GM23338 (cell line): ENCODE measurements at regions not wholly inside any gene's neighbourhood (a gene's known extent, or its start where the extent isn't known, plus 50 kb on each side); places are given as distances from the start of the nearest gene placed in this dataset.

ENCODE experiments used
- ATAC-seq: fragments of 200-7000 bp; cut with Tn5 transposase; 3 replicates; pipeline ENCODE4 v1.9.1; 2020
- DNase-seq: peaks from one replicate; pipeline ENCODE4 v3.0.0-alpha.2; 2015; ENCODE audit warnings: low spot score
- H2AFZ ChIP-seq: fragments of 200-600 bp; sonication (generic); 2 replicates; pipeline ENCODE4 v1.8.0; 2016; ENCODE audit warnings: antibody characterized with exemption, mild to moderate bottlenecking, moderate library complexity
- H3F3A ChIP-seq: fragments of 200-600 bp; sonication (generic); replicated peaks from 2 replicates; pipeline ENCODE4 v1.8.0; 2017; ENCODE audit warnings: antibody characterized with exemption, mixed run types, low read depth
- H3K27ac ChIP-seq: fragments of 200-600 bp; sonication (generic); 2 replicates; pipeline ENCODE4 v1.6.1; 2016; ENCODE audit warnings: low read depth
- H3K27me3 ChIP-seq: fragments of 200-600 bp; sonication (generic); 2 replicates; pipeline ENCODE4 v1.8.0; 2016; ENCODE audit warnings: mild to moderate bottlenecking, mixed run types, moderate library complexity; ENCODE audit not compliant: insufficient read depth
- H3K36me3 ChIP-seq: fragments of 200-600 bp; sonication (generic); 2 replicates; pipeline ENCODE4 v1.8.0; 2016; ENCODE audit warnings: mild to moderate bottlenecking; ENCODE audit not compliant: insufficient read depth
- H3K4me1 ChIP-seq: fragments of 200-600 bp; sonication (generic); 2 replicates; pipeline ENCODE4 v1.8.0; 2016; ENCODE audit warnings: mild to moderate bottlenecking, moderate library complexity; ENCODE audit not compliant: insufficient read depth
- H3K4me2 ChIP-seq: fragments of 200-600 bp; sonication (generic); 2 replicates; pipeline ENCODE4 v1.7.1; 2017; ENCODE audit warnings: mixed run types
- H3K4me3 ChIP-seq: fragments of 200-600 bp; sonication (generic); 2 replicates; pipeline ENCODE4 v1.6.1; 2016; ENCODE audit warnings: mixed run types
- H3K79me2 ChIP-seq: fragments of 200-600 bp; sonication (generic); replicated peaks from 2 replicates; pipeline ENCODE4 v1.8.0; 2017; ENCODE audit warnings: mild to moderate bottlenecking; ENCODE audit not compliant: insufficient read depth
- H3K9me2 ChIP-seq: fragments of 200-600 bp; sonication (generic); 2 replicates; pipeline ENCODE4 v1.8.0; 2017; ENCODE audit not compliant: insufficient read depth
- H4K20me1 ChIP-seq: fragments of 200-600 bp; sonication (generic); replicated peaks from 2 replicates; pipeline ENCODE4 v1.8.0; 2017; ENCODE audit warnings: mild to moderate bottlenecking; ENCODE audit not compliant: insufficient read depth
- H3K27ac Mint-ChIP-seq: 2 replicates; pipeline ENCODE4 v1.8.0; 2020; ENCODE audit warnings: inconsistent platforms, mild to moderate bottlenecking, moderate library complexity, mixed read lengths
- H3K27me3 Mint-ChIP-seq: 3 replicates; pipeline ENCODE4 v1.8.0; 2022; ENCODE audit warnings: low read depth, mild to moderate bottlenecking, moderate library complexity, mixed read lengths, inconsistent platforms; ENCODE audit not compliant: insufficient read depth, poor library complexity
- H3K36me3 Mint-ChIP-seq: 3 replicates; pipeline ENCODE4 v1.8.0; 2021; ENCODE audit warnings: low read depth, mild to moderate bottlenecking, inconsistent platforms, moderate library complexity, mixed read lengths
- H3K4me1 Mint-ChIP-seq: 3 replicates; pipeline ENCODE4 v1.8.0; 2020; ENCODE audit warnings: mild to moderate bottlenecking, inconsistent platforms, mixed read lengths
- H3K4me3 Mint-ChIP-seq: 3 replicates; pipeline ENCODE4 v1.8.0; 2021; ENCODE audit warnings: moderate library complexity, mild to moderate bottlenecking, inconsistent platforms, mixed read lengths
- H3K9me3 Mint-ChIP-seq: 3 replicates; pipeline ENCODE4 v1.8.0; 2020; ENCODE audit warnings: moderate library complexity, mild to moderate bottlenecking, inconsistent platforms, mixed read lengths
- CREB1 ChIP-seq: fragments of 250-450 bp; sonication (Bioruptor Pico); IDR thresholded peaks from 2 replicates; pipeline ENCODE4 v1.5.0; 2020; ENCODE audit warnings: low read depth, mild to moderate bottlenecking, moderate library complexity
- ETS1 ChIP-seq: IDR thresholded peaks from 2 replicates; pipeline ENCODE4 v1.6.1; 2016; ENCODE audit warnings: antibody characterized with exemption
- EZH2 ChIP-seq: fragments of 200-600 bp; sonication (generic); IDR thresholded peaks from one replicate; pipeline ENCODE4 v1.8.0; 2017; ENCODE audit warnings: antibody characterized with exemption, mild to moderate bottlenecking, low read depth; ENCODE audit not compliant: unreplicated experiment
- JUNB ChIP-seq: IDR thresholded peaks from one replicate; pipeline ENCODE4 v1.6.1; 2016; ENCODE audit warnings: antibody characterized with exemption; ENCODE audit not compliant: unreplicated experiment
- NANOG ChIP-seq: IDR thresholded peaks from 2 replicates; pipeline ENCODE4 v1.6.1; 2016; ENCODE audit warnings: antibody characterized with exemption, borderline replicate concordance
- POLR2AphosphoS5 ChIP-seq: IDR thresholded peaks from 2 replicates; pipeline ENCODE4 v1.6.1; 2016; ENCODE audit warnings: antibody characterized with exemption, low read depth
- STAT1 ChIP-seq: IDR thresholded peaks from one replicate; pipeline ENCODE4 v1.6.1; 2016; ENCODE audit warnings: antibody characterized with exemption; ENCODE audit not compliant: unreplicated experiment
- ZNF114 ChIP-seq: fragments of 250-450 bp; sonication (Bioruptor Pico); IDR thresholded peaks from 2 replicates; pipeline ENCODE4 v1.5.0; 2020; ENCODE audit warnings: mild to moderate bottlenecking, moderate library complexity
- ZNF331 ChIP-seq: fragments of 250-450 bp; sonication (Bioruptor Pico); IDR thresholded peaks from 2 replicates; pipeline ENCODE4 v1.5.0; 2020; ENCODE audit warnings: low read depth, mild to moderate bottlenecking, moderate library complexity
- TF ChIP-seq, protein P1 (sequence below), 2 experiments: fragments of 200-600 bp in 1 of 2; sonication (generic) in 1 of 2; conservative IDR thresholded peaks; 2 replicates each; pipeline versions ENCODE4 v1.5.1 to v1.6.1; 2016 to 2017; ENCODE audit warnings: antibody characterized with exemption in 2 of 2, low read depth in 2 of 2, mild to moderate bottlenecking in 2 of 2, moderate library complexity in 1 of 2
- TF ChIP-seq, protein P2 (sequence below): fragments of 250-450 bp; sonication (Bioruptor Pico); IDR thresholded peaks from 2 replicates; pipeline ENCODE4 v1.5.0; 2020; ENCODE audit warnings: mild to moderate bottlenecking, moderate library complexity
- TF ChIP-seq, protein P3 (sequence below): IDR thresholded peaks from one replicate; pipeline ENCODE4 v1.6.1; 2018; ENCODE audit warnings: antibody characterized with exemption; ENCODE audit not compliant: unreplicated experiment

DNA sequence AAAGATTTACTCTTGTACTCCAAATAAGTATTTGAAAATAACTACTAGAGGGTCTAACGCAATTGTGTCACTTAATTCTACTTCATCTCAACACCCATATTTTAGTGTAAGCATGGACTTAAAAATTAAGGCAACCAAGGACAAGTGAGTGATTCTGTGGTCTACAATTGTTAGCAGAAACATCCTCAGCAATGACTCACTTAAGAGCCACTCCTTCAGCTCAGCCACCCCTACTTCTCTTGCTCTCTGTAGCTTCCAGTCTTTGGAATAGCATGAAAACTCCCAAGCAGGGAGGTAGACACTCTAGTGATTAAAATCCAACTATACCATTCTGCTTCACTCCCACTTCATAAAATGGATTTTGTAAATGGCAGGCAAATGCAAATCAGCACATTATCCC is 116.0 kb upstream of the LRRN1 start:
- Histone ChIP-seq H3K79me2 (no peaks in the 10 kb centered on the region), H3K4me3 (no peak overlapping the region), H3K9me2 (no peaks in the 10 kb centered on the region), H4K20me1 (no peaks in the 10 kb centered on the region), H3K27me3 (no peaks in the 10 kb centered on the region), H3F3A (no peaks in the 10 kb centered on the region), H3K27ac (no peak overlapping the region), H3K36me3 (no peaks in the 10 kb centered on the region), H2AFZ (no peak overlapping the region), H3K4me2 (no peak overlapping the region), H3K4me1 (no peaks in the 10 kb centered on the region)
- Mint-ChIP-seq H3K36me3 (peaks cover 8% of the 10 kb centered on the region), H3K4me3 (no peak overlapping the region), H3K9me3 (peaks cover 93% of the 10 kb centered on the region), H3K27ac (no peak overlapping the region), H3K4me1 (no peaks in the 10 kb centered on the region), H3K27me3 (peaks cover 2% of the 10 kb centered on the region)
- no peak for TF ChIP-seq ZNF331 (CRISPR knock-in tag)
- TF ChIP-seq, protein P1, sequence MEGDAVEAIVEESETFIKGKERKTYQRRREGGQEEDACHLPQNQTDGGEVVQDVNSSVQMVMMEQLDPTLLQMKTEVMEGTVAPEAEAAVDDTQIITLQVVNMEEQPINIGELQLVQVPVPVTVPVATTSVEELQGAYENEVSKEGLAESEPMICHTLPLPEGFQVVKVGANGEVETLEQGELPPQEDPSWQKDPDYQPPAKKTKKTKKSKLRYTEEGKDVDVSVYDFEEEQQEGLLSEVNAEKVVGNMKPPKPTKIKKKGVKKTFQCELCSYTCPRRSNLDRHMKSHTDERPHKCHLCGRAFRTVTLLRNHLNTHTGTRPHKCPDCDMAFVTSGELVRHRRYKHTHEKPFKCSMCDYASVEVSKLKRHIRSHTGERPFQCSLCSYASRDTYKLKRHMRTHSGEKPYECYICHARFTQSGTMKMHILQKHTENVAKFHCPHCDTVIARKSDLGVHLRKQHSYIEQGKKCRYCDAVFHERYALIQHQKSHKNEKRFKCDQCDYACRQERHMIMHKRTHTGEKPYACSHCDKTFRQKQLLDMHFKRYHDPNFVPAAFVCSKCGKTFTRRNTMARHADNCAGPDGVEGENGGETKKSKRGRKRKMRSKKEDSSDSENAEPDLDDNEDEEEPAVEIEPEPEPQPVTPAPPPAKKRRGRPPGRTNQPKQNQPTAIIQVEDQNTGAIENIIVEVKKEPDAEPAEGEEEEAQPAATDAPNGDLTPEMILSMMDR (conservative IDR thresholded peaks at IDR 0.05; ENCODE audit: low read depth in 2 of 2), result no peak
- TF ChIP-seq, protein P2, sequence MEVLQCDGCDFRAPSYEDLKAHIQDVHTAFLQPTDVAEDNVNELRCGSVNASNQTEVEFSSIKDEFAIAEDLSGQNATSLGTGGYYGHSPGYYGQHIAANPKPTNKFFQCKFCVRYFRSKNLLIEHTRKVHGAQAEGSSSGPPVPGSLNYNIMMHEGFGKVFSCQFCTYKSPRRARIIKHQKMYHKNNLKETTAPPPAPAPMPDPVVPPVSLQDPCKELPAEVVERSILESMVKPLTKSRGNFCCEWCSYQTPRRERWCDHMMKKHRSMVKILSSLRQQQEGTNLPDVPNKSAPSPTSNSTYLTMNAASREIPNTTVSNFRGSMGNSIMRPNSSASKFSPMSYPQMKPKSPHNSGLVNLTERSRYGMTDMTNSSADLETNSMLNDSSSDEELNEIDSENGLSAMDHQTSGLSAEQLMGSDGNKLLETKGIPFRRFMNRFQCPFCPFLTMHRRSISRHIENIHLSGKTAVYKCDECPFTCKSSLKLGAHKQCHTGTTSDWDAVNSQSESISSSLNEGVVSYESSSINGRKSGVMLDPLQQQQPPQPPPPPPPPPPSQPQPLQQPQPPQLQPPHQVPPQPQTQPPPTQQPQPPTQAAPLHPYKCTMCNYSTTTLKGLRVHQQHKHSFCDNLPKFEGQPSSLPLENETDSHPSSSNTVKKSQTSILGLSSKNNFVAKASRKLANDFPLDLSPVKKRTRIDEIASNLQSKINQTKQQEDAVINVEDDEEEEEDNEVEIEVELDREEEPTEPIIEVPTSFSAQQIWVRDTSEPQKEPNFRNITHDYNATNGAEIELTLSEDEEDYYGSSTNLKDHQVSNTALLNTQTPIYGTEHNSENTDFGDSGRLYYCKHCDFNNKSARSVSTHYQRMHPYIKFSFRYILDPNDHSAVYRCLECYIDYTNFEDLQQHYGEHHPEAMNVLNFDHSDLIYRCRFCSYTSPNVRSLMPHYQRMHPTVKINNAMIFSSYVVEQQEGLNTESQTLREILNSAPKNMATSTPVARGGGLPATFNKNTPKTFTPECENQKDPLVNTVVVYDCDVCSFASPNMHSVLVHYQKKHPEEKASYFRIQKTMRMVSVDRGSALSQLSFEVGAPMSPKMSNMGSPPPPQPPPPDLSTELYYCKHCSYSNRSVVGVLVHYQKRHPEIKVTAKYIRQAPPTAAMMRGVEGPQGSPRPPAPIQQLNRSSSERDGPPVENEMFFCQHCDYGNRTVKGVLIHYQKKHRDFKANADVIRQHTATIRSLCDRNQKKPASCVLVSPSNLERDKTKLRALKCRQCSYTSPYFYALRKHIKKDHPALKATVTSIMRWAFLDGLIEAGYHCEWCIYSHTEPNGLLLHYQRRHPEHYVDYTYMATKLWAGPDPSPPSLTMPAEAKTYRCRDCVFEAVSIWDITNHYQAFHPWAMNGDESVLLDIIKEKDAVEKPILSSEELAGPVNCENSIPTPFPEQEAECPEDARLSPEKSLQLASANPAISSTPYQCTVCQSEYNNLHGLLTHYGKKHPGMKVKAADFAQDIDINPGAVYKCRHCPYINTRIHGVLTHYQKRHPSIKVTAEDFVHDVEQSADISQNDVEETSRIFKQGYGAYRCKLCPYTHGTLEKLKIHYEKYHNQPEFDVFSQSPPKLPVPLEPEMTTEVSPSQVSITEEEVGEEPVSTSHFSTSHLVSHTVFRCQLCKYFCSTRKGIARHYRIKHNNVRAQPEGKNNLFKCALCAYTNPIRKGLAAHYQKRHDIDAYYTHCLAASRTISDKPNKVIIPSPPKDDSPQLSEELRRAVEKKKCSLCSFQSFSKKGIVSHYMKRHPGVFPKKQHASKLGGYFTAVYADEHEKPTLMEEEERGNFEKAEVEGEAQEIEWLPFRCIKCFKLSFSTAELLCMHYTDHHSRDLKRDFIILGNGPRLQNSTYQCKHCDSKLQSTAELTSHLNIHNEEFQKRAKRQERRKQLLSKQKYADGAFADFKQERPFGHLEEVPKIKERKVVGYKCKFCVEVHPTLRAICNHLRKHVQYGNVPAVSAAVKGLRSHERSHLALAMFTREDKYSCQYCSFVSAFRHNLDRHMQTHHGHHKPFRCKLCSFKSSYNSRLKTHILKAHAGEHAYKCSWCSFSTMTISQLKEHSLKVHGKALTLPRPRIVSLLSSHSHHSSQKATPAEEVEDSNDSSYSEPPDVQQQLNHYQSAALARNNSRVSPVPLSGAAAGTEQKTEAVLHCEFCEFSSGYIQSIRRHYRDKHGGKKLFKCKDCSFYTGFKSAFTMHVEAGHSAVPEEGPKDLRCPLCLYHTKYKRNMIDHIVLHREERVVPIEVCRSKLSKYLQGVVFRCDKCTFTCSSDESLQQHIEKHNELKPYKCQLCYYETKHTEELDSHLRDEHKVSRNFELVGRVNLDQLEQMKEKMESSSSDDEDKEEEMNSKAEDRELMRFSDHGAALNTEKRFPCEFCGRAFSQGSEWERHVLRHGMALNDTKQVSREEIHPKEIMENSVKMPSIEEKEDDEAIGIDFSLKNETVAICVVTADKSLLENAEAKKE (CRISPR knock-in tag), result no peak
- no peak for TF ChIP-seq ETS1
- TF ChIP-seq STAT1, result no peak
- TF ChIP-seq, protein P3, sequence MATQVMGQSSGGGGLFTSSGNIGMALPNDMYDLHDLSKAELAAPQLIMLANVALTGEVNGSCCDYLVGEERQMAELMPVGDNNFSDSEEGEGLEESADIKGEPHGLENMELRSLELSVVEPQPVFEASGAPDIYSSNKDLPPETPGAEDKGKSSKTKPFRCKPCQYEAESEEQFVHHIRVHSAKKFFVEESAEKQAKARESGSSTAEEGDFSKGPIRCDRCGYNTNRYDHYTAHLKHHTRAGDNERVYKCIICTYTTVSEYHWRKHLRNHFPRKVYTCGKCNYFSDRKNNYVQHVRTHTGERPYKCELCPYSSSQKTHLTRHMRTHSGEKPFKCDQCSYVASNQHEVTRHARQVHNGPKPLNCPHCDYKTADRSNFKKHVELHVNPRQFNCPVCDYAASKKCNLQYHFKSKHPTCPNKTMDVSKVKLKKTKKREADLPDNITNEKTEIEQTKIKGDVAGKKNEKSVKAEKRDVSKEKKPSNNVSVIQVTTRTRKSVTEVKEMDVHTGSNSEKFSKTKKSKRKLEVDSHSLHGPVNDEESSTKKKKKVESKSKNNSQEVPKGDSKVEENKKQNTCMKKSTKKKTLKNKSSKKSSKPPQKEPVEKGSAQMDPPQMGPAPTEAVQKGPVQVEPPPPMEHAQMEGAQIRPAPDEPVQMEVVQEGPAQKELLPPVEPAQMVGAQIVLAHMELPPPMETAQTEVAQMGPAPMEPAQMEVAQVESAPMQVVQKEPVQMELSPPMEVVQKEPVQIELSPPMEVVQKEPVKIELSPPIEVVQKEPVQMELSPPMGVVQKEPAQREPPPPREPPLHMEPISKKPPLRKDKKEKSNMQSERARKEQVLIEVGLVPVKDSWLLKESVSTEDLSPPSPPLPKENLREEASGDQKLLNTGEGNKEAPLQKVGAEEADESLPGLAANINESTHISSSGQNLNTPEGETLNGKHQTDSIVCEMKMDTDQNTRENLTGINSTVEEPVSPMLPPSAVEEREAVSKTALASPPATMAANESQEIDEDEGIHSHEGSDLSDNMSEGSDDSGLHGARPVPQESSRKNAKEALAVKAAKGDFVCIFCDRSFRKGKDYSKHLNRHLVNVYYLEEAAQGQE, result no peak
- no peak for TF ChIP-seq NANOG
- no peak for TF ChIP-seq POLR2AphosphoS5
- TF ChIP-seq ZNF114 (CRISPR knock-in tag), result no peak
- no peak for TF ChIP-seq CREB1 (CRISPR knock-in tag)
- TF ChIP-seq JUNB, result no peak
- TF ChIP-seq EZH2, result no peak
- DNase-seq (no peak), ATAC-seq (no peak)
